Chondrocyte (in vitro differentiated cells): ENCODE measurements at regions not wholly inside any gene's neighbourhood (a gene's known extent, or its start where the extent isn't known, plus 50 kb on each side); places are given as distances from the start of the nearest gene placed in this dataset.
"Not testable (repeated sequence)": the region's sequence is repeated elsewhere in the genome, so short reads cannot be mapped to it uniquely, and the experiment has no call there.

Source experiments
- DNase-seq: peaks from one replicate; pipeline ENCODE4 v3.0.0; 2021; ENCODE audit warnings: mixed read lengths, low spot score
- H3K27ac Mint-ChIP-seq: one replicate; pipeline ENCODE4 v1.8.0; 2021; ENCODE audit warnings: mild to moderate bottlenecking, moderate library complexity, mixed read lengths; ENCODE audit not compliant: unreplicated experiment
- H3K27me3 Mint-ChIP-seq: 2 replicates; pipeline ENCODE4 v1.8.0; 2021; ENCODE audit warnings: low read depth, mixed read lengths
- H3K36me3 Mint-ChIP-seq: 2 replicates; pipeline ENCODE4 v1.8.0; 2021; ENCODE audit warnings: low read depth, mixed read lengths
- H3K4me1 Mint-ChIP-seq: 2 replicates; pipeline ENCODE4 v1.8.0; 2021; ENCODE audit warnings: low read depth, mild to moderate bottlenecking, mixed read lengths
- H3K4me3 Mint-ChIP-seq: one replicate; pipeline ENCODE4 v1.8.0; 2021; ENCODE audit warnings: mild to moderate bottlenecking, moderate library complexity, mixed read lengths; ENCODE audit not compliant: unreplicated experiment
- H3K9me3 Mint-ChIP-seq: 2 replicates; pipeline ENCODE4 v1.8.0; 2021; ENCODE audit warnings: low read depth, mixed read lengths
- TF ChIP-seq, protein P1 (sequence below): fragments of 200-600 bp; sonication (generic); IDR thresholded peaks from 2 replicates; pipeline ENCODE4 v1.5.0; 2021; ENCODE audit warnings: antibody characterized with exemption, mild to moderate bottlenecking, moderate library complexity

DNA sequence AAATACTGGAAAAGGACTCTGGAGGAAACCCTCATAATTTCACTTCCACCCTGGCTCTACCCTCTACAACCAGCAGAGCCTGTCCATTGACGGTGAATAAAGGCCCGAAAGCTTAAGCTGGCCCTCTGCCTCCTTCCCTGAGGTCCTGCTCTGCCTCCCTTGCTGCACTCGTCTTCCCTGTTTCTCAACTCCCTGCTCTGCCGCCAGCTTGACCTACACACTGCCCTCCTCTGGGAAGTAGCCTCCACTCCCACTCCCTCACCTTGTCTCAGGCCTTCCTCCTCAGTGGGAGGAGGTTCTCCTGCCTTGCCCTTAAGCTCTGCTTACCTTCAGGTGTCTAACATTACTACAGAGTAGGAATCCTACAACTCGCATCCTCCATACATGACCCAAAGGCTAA lies 608.6 kb upstream of the NR3C2 start:
- Mint-ChIP-seq H3K27me3 (peaks cover 4% of the 10 kb centered on the region), H3K36me3 (no peaks in the 10 kb centered on the region), H3K4me3 (no peak overlapping the region), H3K4me1 (no peaks in the 10 kb centered on the region), H3K9me3 (no peaks in the 10 kb centered on the region), H3K27ac (no peak overlapping the region)
- TF ChIP-seq, protein P1, sequence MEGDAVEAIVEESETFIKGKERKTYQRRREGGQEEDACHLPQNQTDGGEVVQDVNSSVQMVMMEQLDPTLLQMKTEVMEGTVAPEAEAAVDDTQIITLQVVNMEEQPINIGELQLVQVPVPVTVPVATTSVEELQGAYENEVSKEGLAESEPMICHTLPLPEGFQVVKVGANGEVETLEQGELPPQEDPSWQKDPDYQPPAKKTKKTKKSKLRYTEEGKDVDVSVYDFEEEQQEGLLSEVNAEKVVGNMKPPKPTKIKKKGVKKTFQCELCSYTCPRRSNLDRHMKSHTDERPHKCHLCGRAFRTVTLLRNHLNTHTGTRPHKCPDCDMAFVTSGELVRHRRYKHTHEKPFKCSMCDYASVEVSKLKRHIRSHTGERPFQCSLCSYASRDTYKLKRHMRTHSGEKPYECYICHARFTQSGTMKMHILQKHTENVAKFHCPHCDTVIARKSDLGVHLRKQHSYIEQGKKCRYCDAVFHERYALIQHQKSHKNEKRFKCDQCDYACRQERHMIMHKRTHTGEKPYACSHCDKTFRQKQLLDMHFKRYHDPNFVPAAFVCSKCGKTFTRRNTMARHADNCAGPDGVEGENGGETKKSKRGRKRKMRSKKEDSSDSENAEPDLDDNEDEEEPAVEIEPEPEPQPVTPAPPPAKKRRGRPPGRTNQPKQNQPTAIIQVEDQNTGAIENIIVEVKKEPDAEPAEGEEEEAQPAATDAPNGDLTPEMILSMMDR = no peak
- DNase-seq = no peak

DNA sequence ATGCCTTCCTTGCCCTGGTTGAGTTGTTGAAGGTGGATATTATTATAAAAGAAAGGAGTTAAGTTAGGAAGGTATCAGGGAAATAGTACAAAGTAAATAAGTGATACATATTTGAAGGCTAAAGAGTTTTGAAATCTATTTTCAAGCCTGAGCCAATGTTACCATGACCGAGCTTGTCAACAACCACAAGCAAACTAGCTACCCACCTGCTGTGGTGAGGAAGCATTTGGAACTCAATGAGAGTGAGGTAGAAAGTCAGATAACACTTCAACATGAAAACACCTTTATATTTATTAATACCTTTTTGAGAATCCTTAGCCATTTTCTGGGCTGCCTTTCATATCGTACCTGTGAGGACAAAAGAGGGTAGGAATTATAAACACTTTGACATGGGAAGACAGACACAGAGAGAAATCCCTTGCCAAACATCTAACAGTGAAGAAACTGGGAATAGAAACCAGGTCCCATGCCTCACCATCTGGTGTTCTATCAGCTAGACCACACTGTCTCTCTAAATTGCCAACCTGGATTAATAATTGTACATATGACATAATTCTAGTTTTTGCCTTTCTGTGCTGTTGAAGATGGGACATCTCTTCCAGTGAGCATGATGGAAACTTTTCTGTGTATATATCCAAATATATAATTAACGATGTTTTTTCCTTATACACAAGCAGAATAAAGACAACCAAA lies 606.4 kb upstream of the NR3C2 start:
- Mint-ChIP-seq H3K27ac (no peak overlapping the region), H3K36me3 (no peaks in the 10 kb centered on the region), H3K9me3 (peaks cover 8% of the 10 kb centered on the region), H3K4me3 (no peak overlapping the region), H3K27me3 (peaks cover 4% of the 10 kb centered on the region), H3K4me1 (no peaks in the 10 kb centered on the region)
- TF ChIP-seq, protein P1 = no peak
- no peak for DNase-seq

DNA sequence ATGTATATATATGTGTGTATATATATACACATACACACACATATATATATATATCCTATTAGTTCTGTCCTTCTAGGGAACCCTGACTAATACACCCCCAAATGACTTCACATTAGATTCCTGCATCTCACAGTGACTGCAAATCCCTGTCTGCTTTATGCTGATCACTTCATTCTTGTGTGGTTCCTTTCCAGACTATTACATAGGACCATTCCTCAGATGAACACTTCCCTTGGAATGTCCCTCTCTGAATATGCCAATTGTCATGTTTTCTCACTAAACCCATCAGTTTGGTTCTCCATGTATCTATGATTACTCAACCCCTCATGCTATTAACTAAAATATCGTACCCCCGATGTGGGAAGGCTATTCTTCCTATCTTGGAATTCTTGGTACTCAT lies 605.2 kb upstream of the NR3C2 start:
- no peak for DNase-seq
- Mint-ChIP-seq H3K9me3 (peaks cover 9% of the 10 kb centered on the region), H3K4me1 (no peaks in the 10 kb centered on the region), H3K27ac (no peak overlapping the region), H3K36me3 (no peaks in the 10 kb centered on the region), H3K4me3 (no peak overlapping the region), H3K27me3 (peaks cover 4% of the 10 kb centered on the region)
- TF ChIP-seq, protein P1 = no peak

DNA sequence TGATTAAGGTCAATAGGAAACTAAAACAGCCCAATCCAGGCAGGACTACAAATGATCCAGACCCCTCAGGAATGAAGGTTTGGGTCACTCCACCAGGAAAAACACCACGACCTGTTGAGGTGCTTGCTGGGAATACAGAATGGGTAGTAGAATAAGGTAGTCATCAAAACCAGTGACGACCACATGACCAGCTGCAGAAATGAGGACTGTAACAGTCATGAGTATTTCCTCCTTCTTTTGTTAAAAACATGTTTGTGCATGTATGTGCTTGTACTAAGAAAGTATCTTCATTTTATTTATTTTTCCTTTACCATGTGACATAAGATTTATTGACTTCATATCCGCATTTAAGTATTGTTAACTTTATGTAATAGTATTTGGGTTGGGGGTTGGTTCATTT lies 603.5 kb upstream of the NR3C2 start:
- Mint-ChIP-seq H3K36me3 (no peaks in the 10 kb centered on the region), H3K4me1 (no peaks in the 10 kb centered on the region), H3K27me3 (no peaks in the 10 kb centered on the region), H3K9me3 (peaks cover 12% of the 10 kb centered on the region), H3K27ac (no peak overlapping the region), H3K4me3 (no peak overlapping the region)
- DNase-seq = no peak
- TF ChIP-seq, protein P1 = no peak

DNA sequence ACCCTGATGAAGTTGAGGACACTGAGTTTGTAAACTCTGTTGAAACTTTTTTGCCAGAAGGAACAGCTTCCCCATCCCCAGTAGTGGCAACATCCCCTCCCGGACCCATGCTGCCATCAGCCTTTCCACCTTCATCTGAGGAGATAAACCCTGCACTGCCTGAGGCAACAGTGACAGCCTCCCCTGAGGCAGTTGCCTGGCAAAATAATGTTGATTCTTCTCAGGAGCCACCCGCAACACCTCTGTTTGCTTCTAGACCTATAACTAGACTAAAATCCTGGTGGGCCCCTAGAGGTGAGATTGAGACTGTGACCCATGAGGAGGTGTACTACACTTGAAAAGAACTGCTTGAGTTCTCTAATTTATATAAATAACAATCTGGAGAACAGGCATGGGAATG lies 597.6 kb upstream of the NR3C2 start:
- DNase-seq, H3K4me1 Mint-ChIP-seq, H3K4me3 Mint-ChIP-seq, H3K27me3 Mint-ChIP-seq, H3K27ac Mint-ChIP-seq, H3K36me3 Mint-ChIP-seq: not testable (repeated sequence)
- peaks cover 22% of the 10 kb centered on the region for H3K9me3 Mint-ChIP-seq

DNA sequence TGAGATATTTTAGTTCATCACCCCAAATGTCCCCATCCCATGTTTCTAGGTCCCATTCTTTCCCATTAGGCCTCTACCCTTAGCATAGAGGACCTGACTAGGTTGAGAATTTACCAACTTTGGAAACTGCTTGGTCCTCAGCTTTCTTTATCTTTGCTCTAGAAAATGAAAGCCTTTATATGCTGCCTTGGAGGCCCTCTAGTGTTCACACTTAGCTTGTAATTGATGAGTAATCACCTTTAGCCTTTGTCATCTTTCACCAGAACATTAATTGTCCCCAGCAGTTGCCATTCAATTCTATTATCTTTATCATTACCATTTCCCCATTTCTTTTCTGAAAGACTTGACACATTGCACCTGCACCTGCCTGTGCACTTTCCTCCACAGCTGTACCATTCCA lies 589.2 kb upstream of the NR3C2 start:
- no peak overlapping the region for H3K27ac Mint-ChIP-seq
- DNase-seq = no peak
- TF ChIP-seq, protein P1 = peak; percentile 50
- no peaks in the 10 kb centered on the region for H3K9me3 Mint-ChIP-seq
- H3K27me3 Mint-ChIP-seq = peaks cover 6% of the 10 kb centered on the region
- H3K36me3 Mint-ChIP-seq = no peaks in the 10 kb centered on the region
- no peaks in the 10 kb centered on the region for H3K4me1 Mint-ChIP-seq
- no peak overlapping the region for H3K4me3 Mint-ChIP-seq
